ENCODE measurements at regions not wholly inside any gene's neighbourhood (a gene's known extent, or its start where the extent isn't known, plus 50 kb on each side); places are given as distances from the start of the nearest gene placed in this dataset.

- Histone ChIP-seq H3K27me3 (ENCODE audit: control insufficient read depth, insufficient read depth, low read length) (no peaks in the 10 kb centered on the region), H3K9me3 (ENCODE audit: control insufficient read depth, insufficient read depth, low read depth, low read length) (no peaks in the 10 kb centered on the region), H3K4me1 (ENCODE audit: control insufficient read depth, insufficient read depth, low read length) (no peaks in the 10 kb centered on the region), H3K27ac (ENCODE audit: low read length) (no peak overlapping the region), H3K36me3 (ENCODE audit: control insufficient read depth, insufficient read depth, low read length) (no peaks in the 10 kb centered on the region), H3K4me3 (ENCODE audit: low read depth in 2 of 2, low read length in 2 of 2) (no peak overlapping the region)
- BruUV-seq (replicated peaks) = no TSS peak
- ChIA-PET CTCF (no interaction called here), POLR2A (no interaction called here)
- no peak for DNase-seq (ENCODE audit: low read depth, low spot score)
- no peak for ATAC-seq
- in situ Hi-C loops (cut with HindIII; ENCODE audit: low pct_unique_long_range_greater_than_20kb, low sequenced_read_pairs) (no loop called here), intact Hi-C loops (cut with micrococcal nuclease; ENCODE audit: unreplicated experiment) (no loop called here)
- no peak for TF ChIP-seq SIN3A (IDR thresholded peaks at IDR 0.05; ENCODE audit: borderline replicate concordance, insufficient read depth, low read depth, low read length)
These were observed 206.4 kb upstream of the HDDC2 start for GRCh38 chr6:125507987-125508655.

- intact Hi-C loops (cut with micrococcal nuclease; ENCODE audit: unreplicated experiment) (no loop called here), in situ Hi-C loops (cut with HindIII; ENCODE audit: low pct_unique_long_range_greater_than_20kb, low sequenced_read_pairs) (no loop called here)
- ChIA-PET CTCF (no interaction called here), POLR2A (no interaction called here)
- no peaks in the 10 kb centered on the region for H3K9me3 ChIP-seq (ENCODE audit: control insufficient read depth, insufficient read depth, low read depth, low read length)
- H3K4me1 ChIP-seq (ENCODE audit: control insufficient read depth, insufficient read depth, low read length) = no peaks in the 10 kb centered on the region
- no peak for ATAC-seq
- no TSS peak for BruUV-seq (replicated peaks)
- no peak for DNase-seq (ENCODE audit: low read depth, low spot score)
- H3K27me3 ChIP-seq (ENCODE audit: control insufficient read depth, insufficient read depth, low read length) = no peaks in the 10 kb centered on the region
- H3K4me3 ChIP-seq (ENCODE audit: low read depth in 2 of 2, low read length in 2 of 2) = no peak overlapping the region
- H3K36me3 ChIP-seq (ENCODE audit: control insufficient read depth, insufficient read depth, low read length) = no peaks in the 10 kb centered on the region
- H3K27ac ChIP-seq (ENCODE audit: low read length) = no peak overlapping the region
- TF ChIP-seq TCF7L2 (IDR thresholded peaks at IDR 0.05; ENCODE audit: low read depth, low read length) (no peak), POLR2AphosphoS5 (IDR thresholded peaks at IDR 0.05; ENCODE audit: low read depth, low read length) (no peak), SIN3A (IDR thresholded peaks at IDR 0.05; ENCODE audit: borderline replicate concordance, insufficient read depth, low read depth, low read length) (no peak)
- TF ChIP-seq, protein P1, sequence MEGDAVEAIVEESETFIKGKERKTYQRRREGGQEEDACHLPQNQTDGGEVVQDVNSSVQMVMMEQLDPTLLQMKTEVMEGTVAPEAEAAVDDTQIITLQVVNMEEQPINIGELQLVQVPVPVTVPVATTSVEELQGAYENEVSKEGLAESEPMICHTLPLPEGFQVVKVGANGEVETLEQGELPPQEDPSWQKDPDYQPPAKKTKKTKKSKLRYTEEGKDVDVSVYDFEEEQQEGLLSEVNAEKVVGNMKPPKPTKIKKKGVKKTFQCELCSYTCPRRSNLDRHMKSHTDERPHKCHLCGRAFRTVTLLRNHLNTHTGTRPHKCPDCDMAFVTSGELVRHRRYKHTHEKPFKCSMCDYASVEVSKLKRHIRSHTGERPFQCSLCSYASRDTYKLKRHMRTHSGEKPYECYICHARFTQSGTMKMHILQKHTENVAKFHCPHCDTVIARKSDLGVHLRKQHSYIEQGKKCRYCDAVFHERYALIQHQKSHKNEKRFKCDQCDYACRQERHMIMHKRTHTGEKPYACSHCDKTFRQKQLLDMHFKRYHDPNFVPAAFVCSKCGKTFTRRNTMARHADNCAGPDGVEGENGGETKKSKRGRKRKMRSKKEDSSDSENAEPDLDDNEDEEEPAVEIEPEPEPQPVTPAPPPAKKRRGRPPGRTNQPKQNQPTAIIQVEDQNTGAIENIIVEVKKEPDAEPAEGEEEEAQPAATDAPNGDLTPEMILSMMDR (IDR thresholded peaks at IDR 0.05) = no peak
- TF ChIP-seq, protein P2, sequence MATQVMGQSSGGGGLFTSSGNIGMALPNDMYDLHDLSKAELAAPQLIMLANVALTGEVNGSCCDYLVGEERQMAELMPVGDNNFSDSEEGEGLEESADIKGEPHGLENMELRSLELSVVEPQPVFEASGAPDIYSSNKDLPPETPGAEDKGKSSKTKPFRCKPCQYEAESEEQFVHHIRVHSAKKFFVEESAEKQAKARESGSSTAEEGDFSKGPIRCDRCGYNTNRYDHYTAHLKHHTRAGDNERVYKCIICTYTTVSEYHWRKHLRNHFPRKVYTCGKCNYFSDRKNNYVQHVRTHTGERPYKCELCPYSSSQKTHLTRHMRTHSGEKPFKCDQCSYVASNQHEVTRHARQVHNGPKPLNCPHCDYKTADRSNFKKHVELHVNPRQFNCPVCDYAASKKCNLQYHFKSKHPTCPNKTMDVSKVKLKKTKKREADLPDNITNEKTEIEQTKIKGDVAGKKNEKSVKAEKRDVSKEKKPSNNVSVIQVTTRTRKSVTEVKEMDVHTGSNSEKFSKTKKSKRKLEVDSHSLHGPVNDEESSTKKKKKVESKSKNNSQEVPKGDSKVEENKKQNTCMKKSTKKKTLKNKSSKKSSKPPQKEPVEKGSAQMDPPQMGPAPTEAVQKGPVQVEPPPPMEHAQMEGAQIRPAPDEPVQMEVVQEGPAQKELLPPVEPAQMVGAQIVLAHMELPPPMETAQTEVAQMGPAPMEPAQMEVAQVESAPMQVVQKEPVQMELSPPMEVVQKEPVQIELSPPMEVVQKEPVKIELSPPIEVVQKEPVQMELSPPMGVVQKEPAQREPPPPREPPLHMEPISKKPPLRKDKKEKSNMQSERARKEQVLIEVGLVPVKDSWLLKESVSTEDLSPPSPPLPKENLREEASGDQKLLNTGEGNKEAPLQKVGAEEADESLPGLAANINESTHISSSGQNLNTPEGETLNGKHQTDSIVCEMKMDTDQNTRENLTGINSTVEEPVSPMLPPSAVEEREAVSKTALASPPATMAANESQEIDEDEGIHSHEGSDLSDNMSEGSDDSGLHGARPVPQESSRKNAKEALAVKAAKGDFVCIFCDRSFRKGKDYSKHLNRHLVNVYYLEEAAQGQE (IDR thresholded peaks at IDR 0.05; ENCODE audit: insufficient read depth in 1 of 2, low read depth in 2 of 2, low read length in 1 of 2) = no peak
These were observed 207.0 kb upstream of the HDDC2 start for GRCh38 chr6:125508793-125509192.

DNA sequence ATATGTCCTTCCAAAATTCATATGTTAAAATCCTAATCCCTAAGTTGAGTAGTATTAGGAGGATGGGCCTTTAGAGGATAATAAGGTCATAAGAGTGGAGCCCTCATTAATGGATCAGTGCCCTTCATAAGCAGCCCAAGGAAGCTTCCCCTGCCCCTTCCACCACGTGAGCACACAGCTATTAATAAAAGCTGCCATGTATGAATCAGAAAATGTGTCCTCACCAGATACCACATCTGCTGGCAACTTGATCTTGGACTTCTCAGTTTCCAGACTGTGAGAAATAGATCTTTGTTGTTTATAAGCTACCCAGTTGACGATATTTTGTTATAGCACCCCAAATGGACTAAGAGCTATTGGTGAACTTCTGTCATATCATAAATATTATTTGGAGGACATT is 207.7 kb upstream of the HDDC2 start:
- intact Hi-C loops (cut with micrococcal nuclease; ENCODE audit: unreplicated experiment) (no loop called here), in situ Hi-C loops (cut with HindIII; ENCODE audit: low pct_unique_long_range_greater_than_20kb, low sequenced_read_pairs) (no loop called here)
- Histone ChIP-seq H3K36me3 (ENCODE audit: control insufficient read depth, insufficient read depth, low read length) (no peaks in the 10 kb centered on the region), H3K4me3 (ENCODE audit: low read depth in 2 of 2, low read length in 2 of 2) (no peak overlapping the region), H3K27me3 (ENCODE audit: control insufficient read depth, insufficient read depth, low read length) (no peaks in the 10 kb centered on the region), H3K4me1 (ENCODE audit: control insufficient read depth, insufficient read depth, low read length) (no peaks in the 10 kb centered on the region), H3K9me3 (ENCODE audit: control insufficient read depth, insufficient read depth, low read depth, low read length) (no peaks in the 10 kb centered on the region), H3K27ac (ENCODE audit: low read length) (no peak overlapping the region)
- BruUV-seq (replicated peaks) = no TSS peak
- ChIA-PET CTCF (no interaction called here), POLR2A (no interaction called here)
- no peak for DNase-seq (ENCODE audit: low read depth, low spot score)
- TF ChIP-seq SIN3A (IDR thresholded peaks at IDR 0.05; ENCODE audit: borderline replicate concordance, insufficient read depth, low read depth, low read length) (no peak), TCF7L2 (IDR thresholded peaks at IDR 0.05; ENCODE audit: low read depth, low read length) (no peak), POLR2AphosphoS5 (IDR thresholded peaks at IDR 0.05; ENCODE audit: low read depth, low read length) (no peak)
- TF ChIP-seq, protein P1 (IDR thresholded peaks at IDR 0.05) = no peak
- TF ChIP-seq, protein P2 (IDR thresholded peaks at IDR 0.05; ENCODE audit: insufficient read depth in 1 of 2, low read depth in 2 of 2, low read length in 1 of 2) = no peak
- ATAC-seq = no peak
